Caco-2 (cell line): ENCODE measurements at regions not wholly inside any gene's neighbourhood (a gene's known extent, or its start where the extent isn't known, plus 50 kb on each side); places are given as distances from the start of the nearest gene placed in this dataset.

ENCODE experiments used
- BruUV-seq: library from RNA; stranded (reverse); fragments of 400-500 nt; replicated peaks from 2 replicates; lab custom pipeline; 2021; lab: Mats Ljungman, UMichigan
- CTCF ChIA-PET: fragments of 300-600 bp; sonication (Branson Sonifier 250); formaldehyde crosslinking; loops from one replicate; lab custom pipeline; 2022; ENCODE audit warnings: antibody characterized with exemption; lab: Charles Lee
- POLR2A ChIA-PET: fragments of 300-600 bp; sonication (Branson Sonifier 250); formaldehyde crosslinking; loops from one replicate; lab custom pipeline; 2022; ENCODE audit warnings: antibody characterized with exemption; lab: Charles Lee
- DNase-seq, 2 experiments: peaks; one replicate each; pipeline versions ENCODE4 v3.0.0 to v3.0.0-alpha.2; 2020 to 2022
- H3K27me3 ChIP-seq: replicated peaks from 2 replicates; pipeline ENCODE4 v1.6.0; 2011; ENCODE audit warnings: low read length; ENCODE audit not compliant: control insufficient read depth, insufficient read depth
- H3K36me3 ChIP-seq: 2 replicates; pipeline ENCODE4 v1.5.1; 2011; ENCODE audit warnings: low read length; ENCODE audit not compliant: control insufficient read depth, insufficient read depth
- H3K4me1 ChIP-seq: fragments of 250-450 bp; sonication (Bioruptor Pico); 2 replicates; pipeline ENCODE4 v1.5.1; 2020; ENCODE audit warnings: mild to moderate bottlenecking
- H3K4me3 ChIP-seq: 2 replicates; pipeline ENCODE4 v1.5.1; 2011; ENCODE audit warnings: low read depth, mild to moderate bottlenecking, control low read depth, low read length
- H3K9me3 ChIP-seq: fragments of 250-450 bp; sonication (Bioruptor Pico); 2 replicates; pipeline ENCODE4 v1.5.1; 2020; ENCODE audit warnings: mild to moderate bottlenecking, moderate library complexity
- H3K27ac Mint-ChIP-seq: one replicate; pipeline ENCODE4 v1.8.0; 2022; ENCODE audit warnings: mixed read lengths; ENCODE audit not compliant: unreplicated experiment
- H3K27me3 Mint-ChIP-seq: one replicate; pipeline ENCODE4 v1.8.0; 2022; ENCODE audit warnings: mixed read lengths; ENCODE audit not compliant: insufficient read depth, unreplicated experiment
- H3K36me3 Mint-ChIP-seq: one replicate; pipeline ENCODE4 v1.8.0; 2022; ENCODE audit warnings: mild to moderate bottlenecking, mixed read lengths; ENCODE audit not compliant: insufficient read depth, unreplicated experiment
- H3K4me1 Mint-ChIP-seq: one replicate; pipeline ENCODE4 v1.8.0; 2022; ENCODE audit warnings: low read depth, mixed read lengths; ENCODE audit not compliant: unreplicated experiment
- H3K4me3 Mint-ChIP-seq: one replicate; pipeline ENCODE4 v1.8.0; 2022; ENCODE audit warnings: mild to moderate bottlenecking, moderate library complexity, mixed read lengths; ENCODE audit not compliant: unreplicated experiment
- H3K9me3 Mint-ChIP-seq: one replicate; pipeline ENCODE4 v1.8.0; 2022; ENCODE audit warnings: mixed read lengths; ENCODE audit not compliant: unreplicated experiment
- CTCF ChIP-seq, 2 experiments: fragments of 200-600 bp in 1 of 2; IDR thresholded peaks; 1 replicate in 1 of 2; 2 replicates in 1 of 2; pipeline versions ENCODE4 v1.5.1 to v1.8.0; 2011 to 2022; ENCODE audit warnings: antibody characterized with exemption in 1 of 2, control low read depth in 1 of 2, inconsistent platforms in 1 of 2, low read depth in 1 of 2, low read length in 1 of 2, mild to moderate bottlenecking in 1 of 2, moderate library complexity in 1 of 2; ENCODE audit not compliant: insufficient read depth in 1 of 2, severe bottlenecking in 1 of 2, unreplicated experiment in 1 of 2
- intact Hi-C: fragments of 100-400 bp; cut with micrococcal nuclease; formaldehyde crosslinking; loops from one replicate; pipeline ENCODE4 v1.10.0; 2022; ENCODE audit not compliant: unreplicated experiment

- no peaks in the 10 kb centered on the region for H3K36me3 Mint-ChIP-seq
- no TSS peak for BruUV-seq
These were observed 907.5 kb upstream of the MDGA2 start for GRCh38 chr14:48582938-48583337.

GRCh38 chr14:48580692-48581091 lies 905.3 kb upstream of the MDGA2 start:
- ChIA-PET POLR2A (no interaction called here), CTCF (no interaction called here)
- H3K4me3 Mint-ChIP-seq, result no peak overlapping the region
- no peak overlapping the region for H3K27ac Mint-ChIP-seq
- H3K9me3 Mint-ChIP-seq, result no peaks in the 10 kb centered on the region
- H3K9me3 ChIP-seq, result no peaks in the 10 kb centered on the region
- no peaks in the 10 kb centered on the region for H3K4me1 ChIP-seq
- no peaks in the 10 kb centered on the region for H3K36me3 ChIP-seq
- BruUV-seq, result no TSS peak
- H3K4me1 Mint-ChIP-seq, result no peaks in the 10 kb centered on the region
- no peaks in the 10 kb centered on the region for H3K36me3 Mint-ChIP-seq
- TF ChIP-seq CTCF (IDR thresholded peaks at IDR 0.05; ENCODE audit: insufficient read depth in 1 of 2, low read depth in 1 of 2, low read length in 1 of 2, severe bottlenecking in 1 of 2, unreplicated experiment in 1 of 2), result no peak
- DNase-seq, result no peak
- H3K27me3 ChIP-seq, result no peaks in the 10 kb centered on the region
- H3K27me3 Mint-ChIP-seq, result no peaks in the 10 kb centered on the region
- intact Hi-C loops, result no loop called here
- no peak overlapping the region for H3K4me3 ChIP-seq

More at GRCh38 chr14:48582938-48583337, 907.5 kb upstream of the MDGA2 start:
- intact Hi-C loops, result no loop called here
- Mint-ChIP-seq H3K9me3 (no peaks in the 10 kb centered on the region), H3K4me1 (no peaks in the 10 kb centered on the region), H3K27ac (no peak overlapping the region), H3K4me3 (no peak overlapping the region), H3K27me3 (no peaks in the 10 kb centered on the region)
- H3K27me3 ChIP-seq, result no peaks in the 10 kb centered on the region
- ChIA-PET CTCF (no interaction called here), POLR2A (no interaction called here)
- H3K36me3 ChIP-seq, result no peaks in the 10 kb centered on the region
- no peaks in the 10 kb centered on the region for H3K9me3 ChIP-seq
- H3K4me1 ChIP-seq, result no peaks in the 10 kb centered on the region
- H3K4me3 ChIP-seq, result no peak overlapping the region
- TF ChIP-seq CTCF (IDR thresholded peaks at IDR 0.05; ENCODE audit: insufficient read depth in 1 of 2, low read depth in 1 of 2, low read length in 1 of 2, severe bottlenecking in 1 of 2, unreplicated experiment in 1 of 2), result no peak
- no peak for DNase-seq

- H3K4me3 Mint-ChIP-seq, result no peak overlapping the region
- ChIA-PET POLR2A (no interaction called here), CTCF (no interaction called here)
- intact Hi-C loops, result no loop called here
- Histone ChIP-seq H3K4me3 (no peak overlapping the region), H3K27me3 (no peaks in the 10 kb centered on the region), H3K36me3 (no peaks in the 10 kb centered on the region), H3K4me1 (no peaks in the 10 kb centered on the region), H3K9me3 (no peaks in the 10 kb centered on the region)
- BruUV-seq, result no TSS peak
- no peaks in the 10 kb centered on the region for H3K9me3 Mint-ChIP-seq
- TF ChIP-seq CTCF (IDR thresholded peaks at IDR 0.05; ENCODE audit: insufficient read depth in 1 of 2, low read depth in 1 of 2, low read length in 1 of 2, severe bottlenecking in 1 of 2, unreplicated experiment in 1 of 2), result no peak
- no peak for DNase-seq
- no peaks in the 10 kb centered on the region for H3K36me3 Mint-ChIP-seq
- H3K4me1 Mint-ChIP-seq, result no peaks in the 10 kb centered on the region
- no peaks in the 10 kb centered on the region for H3K27me3 Mint-ChIP-seq
- no peak overlapping the region for H3K27ac Mint-ChIP-seq
These were observed 900.4 kb upstream of the MDGA2 start for GRCh38 chr14:48575772-48576171.
